SK-N-SH (cell line): ENCODE measurements at regions not wholly inside any gene's neighbourhood (a gene's known extent, or its start where the extent isn't known, plus 50 kb on each side); places are given as distances from the start of the nearest gene placed in this dataset.

Experiments used
- CTCF ChIA-PET: fragments of 300-600, 350-600 bp; formaldehyde crosslinking; extraction: SDS; loops from one replicate; lab custom pipeline; 2021; lab: Yijun Ruan, JAX
- POLR2A ChIA-PET: fragments of 350-600 bp; sonication (Branson Sonifier 250); formaldehyde crosslinking; extraction: SDS; loops from one replicate; lab custom pipeline; 2020; ENCODE audit warnings: antibody characterized with exemption, inconsistent platforms; lab: Yijun Ruan, JAX
- DNase-seq: peaks from one replicate; pipeline ENCODE4 v3.0.0; 2012
- H2AFZ ChIP-seq: fragments of 200-600 bp; sonication (generic); 2 replicates; pipeline ENCODE4 v1.8.1; 2016; ENCODE audit warnings: antibody characterized with exemption, mild to moderate bottlenecking, low read depth
- H3F3A ChIP-seq: fragments of 200-600 bp; sonication (generic); replicated peaks from 2 replicates; pipeline ENCODE3; 2016; ENCODE audit warnings: antibody characterized with exemption, mild to moderate bottlenecking; ENCODE audit not compliant: insufficient read depth
- H3K27ac ChIP-seq, 2 experiments: fragments of 200-500 bp in 1 of 2; fragments of 200-600 bp in 1 of 2; sonication (Bioruptor generic) in 1 of 2; sonication (generic), shearing (Covaris generic) in 1 of 2; 2 replicates each; pipeline versions ENCODE4 v1.5.1 to v1.6.1; 2014 to 2016; ENCODE audit warnings: low read depth in 2 of 2, inconsistent platforms in 1 of 2, low read length in 1 of 2, mild to moderate bottlenecking in 1 of 2, mixed read lengths in 1 of 2
- H3K27me3 ChIP-seq: fragments of 200-600 bp; sonication (generic), shearing (Covaris generic); 2 replicates; pipeline ENCODE4 v1.6.1; 2016; ENCODE audit warnings: mixed run types; ENCODE audit not compliant: insufficient read depth
- H3K36me3 ChIP-seq, 2 experiments: fragments of 200-500 bp in 1 of 2; fragments of 200-600 bp in 1 of 2; sonication (Bioruptor generic) in 1 of 2; sonication (generic) in 1 of 2; replicated peaks in 1 of 2; 2 replicates each; pipeline versions ENCODE3 to v1.5.1; 2014 to 2016; ENCODE audit warnings: low read length in 1 of 2, mild to moderate bottlenecking in 1 of 2; ENCODE audit not compliant: insufficient read depth in 2 of 2, control insufficient read depth in 1 of 2
- H3K4me1 ChIP-seq, 2 experiments: fragments of 200-500 bp in 1 of 2; fragments of 200-600 bp in 1 of 2; sonication (Bioruptor generic) in 1 of 2; sonication (generic), shearing (Covaris generic) in 1 of 2; 2 replicates each; pipeline versions ENCODE4 v1.5.1 to v1.6.1; 2014 to 2016; ENCODE audit warnings: low read depth in 1 of 2, low read length in 1 of 2, mixed run types in 1 of 2; ENCODE audit not compliant: insufficient read depth in 2 of 2, control insufficient read depth in 1 of 2
- H3K4me2 ChIP-seq: fragments of 200-600 bp; sonication (generic), shearing (Covaris generic); 2 replicates; pipeline ENCODE4 v1.6.1; 2017; ENCODE audit warnings: mixed run types
- H3K4me3 ChIP-seq, 2 experiments: fragments of 200-500 bp in 1 of 2; fragments of 200-600 bp in 1 of 2; sonication (Bioruptor generic) in 1 of 2; sonication (generic), shearing (Covaris generic) in 1 of 2; 2 replicates each; pipeline versions ENCODE4 v1.5.1 to v1.8.1; 2014 to 2016; ENCODE audit warnings: low read depth in 2 of 2, inconsistent platforms in 1 of 2, low read length in 1 of 2, mild to moderate bottlenecking in 1 of 2, mixed read lengths in 1 of 2, moderate library complexity in 1 of 2
- H3K79me2 ChIP-seq: fragments of 200-600 bp; sonication (generic); 2 replicates; pipeline ENCODE4 v1.8.1; 2017; ENCODE audit warnings: mild to moderate bottlenecking; ENCODE audit not compliant: insufficient read depth
- H3K9ac ChIP-seq: fragments of 200-600 bp; sonication (generic); 2 replicates; pipeline ENCODE4 v1.6.1; 2017; ENCODE audit warnings: mixed run types
- H3K9me2 ChIP-seq: fragments of 200-600 bp; sonication (generic); 2 replicates; pipeline ENCODE4 v1.6.1; 2017; ENCODE audit warnings: mixed run types
- H3K9me3 ChIP-seq: fragments of 200-600 bp; sonication (generic); 2 replicates; pipeline ENCODE4 v1.6.1; 2017; ENCODE audit warnings: mixed run types, mild to moderate bottlenecking, moderate library complexity
- H4K20me1 ChIP-seq: fragments of 200-600 bp; sonication (generic); 2 replicates; pipeline ENCODE4 v1.6.1; 2017; ENCODE audit warnings: mild to moderate bottlenecking, mixed run types; ENCODE audit not compliant: insufficient read depth
- CHD2 ChIP-seq: fragments of 150-350 bp; IDR thresholded peaks from 2 replicates; pipeline ENCODE4 v1.6.1; 2018; ENCODE audit warnings: low read length; ENCODE audit not compliant: partially characterized antibody
- ELF1 ChIP-seq: IDR thresholded peaks from 2 replicates; pipeline ENCODE4 v1.4.0; 2012
- EZH2phosphoT487 ChIP-seq: fragments of 200-600 bp; sonication (generic); IDR thresholded peaks from 2 replicates; pipeline ENCODE4 v1.6.1; 2017; ENCODE audit warnings: low read depth, mixed run types, mild to moderate bottlenecking, antibody characterized with exemption, moderate library complexity, borderline replicate concordance
- FOXM1 ChIP-seq: IDR thresholded peaks from 2 replicates; pipeline ENCODE4 v1.4.0; 2012; ENCODE audit warnings: low read depth, mild to moderate bottlenecking
- JUND ChIP-seq: IDR thresholded peaks from 2 replicates; pipeline ENCODE4 v1.4.0; 2012
- MEF2A ChIP-seq: IDR thresholded peaks from 2 replicates; pipeline ENCODE4 v1.4.0; 2012; ENCODE audit warnings: low read depth, borderline replicate concordance
- NFIC ChIP-seq: IDR thresholded peaks from 2 replicates; pipeline ENCODE4 v1.4.0; 2012; ENCODE audit warnings: borderline replicate concordance
- NRF1 ChIP-seq: IDR thresholded peaks from 2 replicates; pipeline ENCODE4 v1.6.1; 2012; ENCODE audit warnings: low read depth, mild to moderate bottlenecking, low read length
- RCOR1 ChIP-seq: fragments of 150-350 bp; IDR thresholded peaks from 2 replicates; pipeline ENCODE4 v1.6.1; 2017; ENCODE audit warnings: antibody characterized with exemption, low read length
- REST ChIP-seq: IDR thresholded peaks from 2 replicates; pipeline ENCODE4 v1.6.1; 2012; ENCODE audit warnings: mild to moderate bottlenecking, low read depth, low read length, moderate library complexity
- RFX5 ChIP-seq: IDR thresholded peaks from 2 replicates; pipeline ENCODE4 v1.6.1; 2012; ENCODE audit warnings: mild to moderate bottlenecking, improper control_type of control experiment, low read length
- RXRA ChIP-seq: IDR thresholded peaks from 2 replicates; pipeline ENCODE4 v1.4.0; 2012; ENCODE audit warnings: low read depth, mild to moderate bottlenecking, borderline replicate concordance
- SIN3A ChIP-seq: IDR thresholded peaks from 2 replicates; pipeline ENCODE4 v1.6.1; 2012; ENCODE audit warnings: low read depth, mild to moderate bottlenecking, low read length, moderate library complexity, borderline replicate concordance
- TAF1 ChIP-seq: IDR thresholded peaks from 2 replicates; pipeline ENCODE4 v1.6.1; 2012; ENCODE audit warnings: low read depth, mild to moderate bottlenecking, low read length, moderate library complexity, borderline replicate concordance
- TCF12 ChIP-seq: IDR thresholded peaks from 2 replicates; pipeline ENCODE4 v1.4.0; 2012
- TEAD4 ChIP-seq: IDR thresholded peaks from 2 replicates; pipeline ENCODE4 v1.4.0; 2012; ENCODE audit warnings: mild to moderate bottlenecking, borderline replicate concordance; ENCODE audit not compliant: insufficient read depth
- ZBTB33 ChIP-seq: IDR thresholded peaks from 2 replicates; pipeline ENCODE4 v1.4.0; 2012; ENCODE audit warnings: low read depth, borderline replicate concordance
- WGBS: methylation state at CpG from one replicate; pipeline ENCODE4 v1.1.6; 2017; ENCODE audit warnings: low lambda C conversion rate; 5-methylcytosine and 5-hydroxymethylcytosine counted together
- TF ChIP-seq, protein P1 (sequence below): IDR thresholded peaks from 2 replicates; pipeline ENCODE4 v1.4.0; 2012; ENCODE audit warnings: low read depth, borderline replicate concordance
- TF ChIP-seq, protein P2 (sequence below): fragments of 200-600 bp; sonication (generic); IDR thresholded peaks from 2 replicates; pipeline ENCODE4 v1.6.1; 2017; ENCODE audit warnings: antibody characterized with exemption, mild to moderate bottlenecking, moderate library complexity

- DNase-seq = no peak
- no peak overlapping the region for H3K4me2 ChIP-seq
- no peaks in the 10 kb centered on the region for H3K9me2 ChIP-seq
- H3K36me3 ChIP-seq = no peaks in the 10 kb centered on the region
- ChIA-PET POLR2A (no interaction called here), CTCF (no interaction called here)
- no peak overlapping the region for H3K4me3 ChIP-seq
- no peaks in the 10 kb centered on the region for H3F3A ChIP-seq
- no peaks in the 10 kb centered on the region for H4K20me1 ChIP-seq
- TF ChIP-seq TCF12 (no peak), NFIC (peak; percentile 11; the same call in 1 of the 2 replicates)
- no peaks in the 10 kb centered on the region for H3K27me3 ChIP-seq
- no peaks in the 10 kb centered on the region for H3K79me2 ChIP-seq
- no peak overlapping the region for H3K9ac ChIP-seq
- H2AFZ ChIP-seq = no peak overlapping the region
- 90% methylated on average over 3 of the region's 3 CpGs for WGBS
- no peaks in the 10 kb centered on the region for H3K9me3 ChIP-seq
- H3K4me1 ChIP-seq = peaks cover 0 to 8% of the 10 kb centered on the region in 2 experiments; a peak in 2 of 4 replicates
- no peak overlapping the region for H3K27ac ChIP-seq
These were observed 85.9 kb upstream of the JUN start for GRCh38 chr1:58869638-58870297.

DNA sequence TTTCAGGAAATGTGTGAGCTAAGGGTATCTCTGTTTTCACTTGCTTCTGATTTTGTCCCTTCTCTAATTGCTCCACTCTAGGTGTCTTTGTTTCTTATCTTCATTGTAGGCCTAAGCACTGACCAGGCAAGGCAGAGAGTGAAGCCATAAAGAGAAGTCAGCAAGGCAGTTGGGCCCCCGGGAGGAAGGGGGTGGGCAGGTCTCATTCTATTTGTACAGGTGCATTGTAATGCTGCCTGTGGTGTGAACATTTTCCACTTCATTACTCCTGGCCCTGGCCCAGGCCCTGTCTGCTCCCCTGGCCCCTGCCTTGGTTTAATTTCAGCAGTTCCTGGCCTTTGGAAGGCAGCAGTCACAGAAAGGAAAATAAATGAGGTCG is 86.4 kb upstream of the JUN start:
- Histone ChIP-seq H3K4me2 (no peak overlapping the region), H4K20me1 (no peaks in the 10 kb centered on the region), H3K36me3 (no peaks in the 10 kb centered on the region), H2AFZ (no peak overlapping the region), H3K9me3 (no peaks in the 10 kb centered on the region), H3K27ac (no peak overlapping the region), H3F3A (no peaks in the 10 kb centered on the region), H3K4me3 (no peak overlapping the region), H3K4me1 (peaks cover 4 to 12% of the 10 kb centered on the region in 2 experiments; a peak in 3 of 4 replicates), H3K79me2 (no peaks in the 10 kb centered on the region), H3K27me3 (no peaks in the 10 kb centered on the region), H3K9ac (no peak overlapping the region), H3K9me2 (no peaks in the 10 kb centered on the region)
- ChIA-PET CTCF (no interaction called here), POLR2A (no interaction called here)
- 70% methylated on average over 2 of the region's 2 CpGs for WGBS
- DNase-seq = no peak
- TF ChIP-seq TEAD4 = no peak
- TF ChIP-seq JUND = no peak
- no peak for TF ChIP-seq FOXM1
- TF ChIP-seq REST = no peak
- TF ChIP-seq, protein P1, sequence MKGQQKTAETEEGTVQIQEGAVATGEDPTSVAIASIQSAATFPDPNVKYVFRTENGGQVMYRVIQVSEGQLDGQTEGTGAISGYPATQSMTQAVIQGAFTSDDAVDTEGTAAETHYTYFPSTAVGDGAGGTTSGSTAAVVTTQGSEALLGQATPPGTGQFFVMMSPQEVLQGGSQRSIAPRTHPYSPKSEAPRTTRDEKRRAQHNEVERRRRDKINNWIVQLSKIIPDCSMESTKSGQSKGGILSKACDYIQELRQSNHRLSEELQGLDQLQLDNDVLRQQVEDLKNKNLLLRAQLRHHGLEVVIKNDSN = no peak
- no peak for TF ChIP-seq TCF12
- TF ChIP-seq, protein P2, sequence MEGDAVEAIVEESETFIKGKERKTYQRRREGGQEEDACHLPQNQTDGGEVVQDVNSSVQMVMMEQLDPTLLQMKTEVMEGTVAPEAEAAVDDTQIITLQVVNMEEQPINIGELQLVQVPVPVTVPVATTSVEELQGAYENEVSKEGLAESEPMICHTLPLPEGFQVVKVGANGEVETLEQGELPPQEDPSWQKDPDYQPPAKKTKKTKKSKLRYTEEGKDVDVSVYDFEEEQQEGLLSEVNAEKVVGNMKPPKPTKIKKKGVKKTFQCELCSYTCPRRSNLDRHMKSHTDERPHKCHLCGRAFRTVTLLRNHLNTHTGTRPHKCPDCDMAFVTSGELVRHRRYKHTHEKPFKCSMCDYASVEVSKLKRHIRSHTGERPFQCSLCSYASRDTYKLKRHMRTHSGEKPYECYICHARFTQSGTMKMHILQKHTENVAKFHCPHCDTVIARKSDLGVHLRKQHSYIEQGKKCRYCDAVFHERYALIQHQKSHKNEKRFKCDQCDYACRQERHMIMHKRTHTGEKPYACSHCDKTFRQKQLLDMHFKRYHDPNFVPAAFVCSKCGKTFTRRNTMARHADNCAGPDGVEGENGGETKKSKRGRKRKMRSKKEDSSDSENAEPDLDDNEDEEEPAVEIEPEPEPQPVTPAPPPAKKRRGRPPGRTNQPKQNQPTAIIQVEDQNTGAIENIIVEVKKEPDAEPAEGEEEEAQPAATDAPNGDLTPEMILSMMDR = no peak
- TF ChIP-seq RCOR1 = no peak
- no peak for TF ChIP-seq EZH2phosphoT487
- no peak for TF ChIP-seq RFX5
- TF ChIP-seq CHD2 = no peak
- no peak for TF ChIP-seq ELF1
- no peak for TF ChIP-seq NRF1
- TF ChIP-seq RXRA = no peak
- TF ChIP-seq TAF1 = no peak
- TF ChIP-seq SIN3A = no peak
- no peak for TF ChIP-seq ZBTB33
- TF ChIP-seq MEF2A = no peak
